Esophagus squamous epithelium (tissue), 5 donors: ENCODE measurements at regions not wholly inside any gene's neighbourhood (a gene's known extent, or its start where the extent isn't known, plus 50 kb on each side); places are given as distances from the start of the nearest gene placed in this dataset.

Source experiments
- DNase-seq: peaks from one replicate; lab custom pipeline; 2025; lab: John Stamatoyannopoulos, UW
- H3K27ac ChIP-seq, 4 donors: fragments of 200-600 bp; sonication (generic); one replicate each; pipeline ENCODE4 v1.5.1; 2016 to 2019; ENCODE audit warnings: mild to moderate bottlenecking in 1 of 4
- H3K27me3 ChIP-seq, 4 donors: fragments of 200-600 bp; sonication (generic); 1 replicate in 3 of 4; 2 replicates in 1 of 4; pipeline versions ENCODE4 v1.5.1 to v1.6.0; 2017 to 2021; ENCODE audit warnings: antibody characterized with exemption in 1 of 4
- H3K36me3 ChIP-seq, 3 donors: fragments of 200-600 bp; sonication (generic); one replicate each; pipeline ENCODE4 v1.5.1; 2016 to 2019
- H3K4me1 ChIP-seq, 3 donors: fragments of 200-600 bp; sonication (generic); one replicate each; pipeline ENCODE4 v1.5.1; 2017 to 2019
- H3K4me3 ChIP-seq, 4 donors: fragments of 200-600 bp; sonication (generic); 1 replicate in 3 of 4; 2 replicates in 1 of 4; pipeline ENCODE4 v1.5.1; 2016 to 2019; ENCODE audit warnings: mild to moderate bottlenecking in 2 of 4, moderate library complexity in 1 of 4
- H3K9me3 ChIP-seq, 3 donors: fragments of 200-600 bp; sonication (generic); one replicate each; pipeline ENCODE4 v1.5.1; 2016 to 2019
- CTCF ChIP-seq, 6 experiments: fragments of 450-650 bp in 4 of 6; fragments of 200-600 bp in 2 of 6; sonication (generic) in 2 of 6; IDR thresholded peaks; one replicate each; pipeline ENCODE4 v1.5.1; 2016 to 2019; ENCODE audit warnings: antibody characterized with exemption in 6 of 6, mild to moderate bottlenecking in 4 of 6, moderate library complexity in 4 of 6
- POLR2A ChIP-seq, 4 donors: fragments of 450-650 bp; IDR thresholded peaks; one replicate each; pipeline ENCODE4 v1.6.1; 2017; ENCODE audit warnings: antibody characterized with exemption in 4 of 4, mild to moderate bottlenecking in 4 of 4, moderate library complexity in 3 of 4
- WGBS, 2 donors: methylation state at CpG; one replicate each; pipeline ENCODE4 v1.1.5; 2018; 5-methylcytosine and 5-hydroxymethylcytosine counted together
- intact Hi-C: fragments of 100-400 bp; cut with DNase I; formaldehyde crosslinking; loops from one replicate; pipeline ENCODE4 v1.15.0; 2022
- donor health status: DM: yes; HTN: yes; CAD: no.

DNA sequence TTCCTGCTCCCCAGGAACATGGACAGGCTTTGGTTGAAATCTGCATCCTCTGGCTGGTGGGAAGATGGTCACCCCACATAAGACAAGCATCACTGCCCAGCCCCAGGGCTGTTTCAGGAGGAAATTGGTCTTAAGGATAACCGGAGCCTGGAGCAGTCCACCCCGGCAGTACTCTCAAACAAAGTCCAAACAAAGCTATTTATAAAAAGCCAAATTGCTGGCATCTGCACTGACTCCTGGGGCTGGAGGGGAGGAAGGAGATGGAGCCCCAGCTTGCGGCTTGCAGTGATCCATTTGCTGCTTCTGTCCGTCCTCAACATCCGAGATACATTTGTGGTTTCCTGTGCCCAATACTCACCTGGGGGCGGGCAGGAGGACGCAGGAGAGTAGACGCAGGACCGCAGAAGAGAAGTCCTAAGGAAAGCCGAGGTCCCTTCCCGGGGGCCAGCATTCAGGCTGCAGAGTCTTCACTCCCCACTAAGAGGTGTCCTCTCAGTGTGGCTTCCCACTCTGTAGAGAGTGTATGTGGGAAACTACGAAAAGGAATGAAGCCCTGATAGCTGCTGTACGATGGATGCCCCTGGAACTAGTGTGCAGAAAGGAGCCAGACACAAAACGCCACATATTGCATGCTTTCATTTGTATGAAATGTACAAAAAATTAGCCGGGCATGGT, 107.3 kb upstream of the FGF3 start:
- TF ChIP-seq CTCF (IDR thresholded peaks at IDR 0.05) = no peak
- TF ChIP-seq POLR2A (IDR thresholded peaks at IDR 0.05) = no peak
- Histone ChIP-seq H3K4me1 (peaks cover 0 to 11% (median 0%) of the 10 kb centered on the region in 3 donors), H3K27ac (no peak overlapping the region), H3K4me3 (no peak overlapping the region), H3K36me3 (no peaks in the 10 kb centered on the region), H3K9me3 (no peaks in the 10 kb centered on the region), H3K27me3 (peaks cover 0 to 97% (median 0%) of the 10 kb centered on the region in 4 donors)
- no peak for DNase-seq
- WGBS, 2 donors = 44 to 52% methylated on average over 4 to 12 of the region's 15 CpGs
- intact Hi-C loops = no loop called here

DNA sequence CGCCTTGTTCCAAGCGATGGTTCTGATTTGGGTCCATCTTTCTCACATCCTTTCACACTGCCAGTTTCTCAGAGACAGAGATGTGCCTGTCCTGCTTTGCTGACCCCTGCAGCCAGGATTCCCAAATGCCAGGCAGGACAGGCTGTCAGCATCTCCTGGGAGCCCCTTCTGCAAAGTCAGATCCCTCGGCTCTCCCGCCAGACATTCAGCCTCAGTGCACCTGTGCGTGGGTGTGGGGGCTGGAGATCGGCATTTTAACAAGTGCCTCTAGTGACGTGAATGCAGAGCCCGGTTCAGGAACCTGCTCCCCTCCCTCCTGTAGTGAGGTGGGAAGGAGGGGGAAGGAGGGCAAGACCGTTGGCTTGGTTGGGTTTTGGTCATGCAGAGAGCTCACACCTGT, 108.9 kb upstream of the FGF3 start:
- TF ChIP-seq CTCF (IDR thresholded peaks at IDR 0.05) (no peak), POLR2A (IDR thresholded peaks at IDR 0.05) (no peak)
- WGBS, 2 donors = 74 to 76% methylated on average over 4 of the region's 9 CpGs
- H3K4me3 ChIP-seq = no peak overlapping the region
- peaks cover 0 to 92% (median 0%) of the 10 kb centered on the region in 4 donors for H3K27me3 ChIP-seq
- H3K27ac ChIP-seq = no peak overlapping the region
- no peaks in the 10 kb centered on the region for H3K36me3 ChIP-seq
- peaks cover 0 to 11% (median 0%) of the 10 kb centered on the region in 3 donors for H3K4me1 ChIP-seq
- no peaks in the 10 kb centered on the region for H3K9me3 ChIP-seq
- intact Hi-C loops = no loop called here
- no peak for DNase-seq

DNA sequence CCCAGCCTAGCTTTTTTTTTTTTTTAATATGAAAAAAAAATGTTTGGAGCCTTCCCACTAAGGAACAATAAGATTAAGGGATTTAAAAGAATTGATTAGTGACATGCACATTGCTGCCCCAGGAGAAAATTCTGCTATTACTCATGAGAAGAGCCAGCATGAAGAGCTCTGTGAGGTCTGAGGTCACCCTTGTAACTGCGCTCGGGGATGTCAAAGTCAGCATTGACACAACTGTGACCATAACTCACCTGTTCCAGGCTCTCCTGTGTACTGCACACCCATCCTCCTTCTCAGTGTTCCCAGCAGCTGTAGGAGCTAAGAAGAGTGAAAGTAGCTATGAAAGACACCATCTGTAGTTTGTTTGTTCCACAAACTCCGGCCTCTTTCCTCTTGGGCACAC, 109.8 kb upstream of the FGF3 start:
- no peak for DNase-seq
- WGBS, 2 donors = 60 to 66% methylated on average over 1 to 2 of the region's 3 CpGs
- Histone ChIP-seq H3K4me1 (peaks cover 0 to 11% (median 0%) of the 10 kb centered on the region in 3 donors), H3K9me3 (no peaks in the 10 kb centered on the region), H3K36me3 (no peaks in the 10 kb centered on the region), H3K27me3 (peaks cover 0 to 84% (median 0%) of the 10 kb centered on the region in 4 donors), H3K4me3 (no peak overlapping the region), H3K27ac (no peak overlapping the region)
- intact Hi-C loops = no loop called here
- TF ChIP-seq POLR2A (IDR thresholded peaks at IDR 0.05) (no peak), CTCF (IDR thresholded peaks at IDR 0.05) (no peak)

DNA sequence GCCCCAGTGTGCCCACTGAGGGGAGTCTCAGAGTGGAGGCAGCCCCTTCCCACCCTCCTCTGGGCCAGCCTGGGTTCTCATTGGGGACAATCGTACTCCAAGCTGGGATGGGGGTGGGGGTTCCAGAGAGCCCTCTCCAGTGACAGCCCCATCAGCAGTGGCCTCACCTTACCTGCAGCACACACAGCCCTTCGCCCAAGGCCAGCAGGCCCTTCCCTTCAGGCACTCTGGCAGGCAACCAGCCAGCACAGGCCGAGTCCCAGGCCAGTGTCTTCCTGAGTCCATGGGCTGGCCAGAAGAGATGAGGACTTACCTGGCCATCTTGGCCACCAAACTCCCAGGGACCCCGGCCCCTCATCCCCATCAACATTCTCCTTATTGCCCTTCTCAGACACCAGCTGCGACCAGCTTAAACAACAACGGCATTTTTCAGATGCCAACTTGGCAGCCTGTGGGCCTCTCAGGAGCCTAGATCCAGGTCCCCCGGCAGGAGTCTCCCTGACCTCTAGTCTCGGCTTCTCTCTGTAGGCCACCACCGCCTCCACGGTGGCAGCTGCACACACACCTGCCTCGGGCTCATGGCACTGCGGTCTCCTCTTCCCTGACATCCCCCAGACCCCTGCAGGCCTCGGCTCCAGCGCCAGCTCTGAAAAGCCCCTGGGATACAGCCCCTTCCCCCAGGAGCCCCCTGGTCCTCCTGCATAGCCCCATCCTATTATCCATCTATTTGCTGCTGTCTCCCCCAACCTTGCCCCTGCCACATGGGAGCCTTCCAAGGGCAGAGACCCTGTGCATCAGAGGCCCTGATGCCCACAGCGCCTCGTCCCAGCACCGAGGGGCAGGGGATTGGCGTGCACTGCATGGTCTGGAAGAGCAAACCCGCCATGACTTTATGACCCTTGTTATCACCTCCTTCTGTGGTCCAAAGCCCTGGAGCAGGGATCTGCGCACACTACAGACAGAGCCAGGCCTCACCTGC, 111.2 kb upstream of the FGF3 start:
- H3K36me3 ChIP-seq = no peaks in the 10 kb centered on the region
- intact Hi-C loops = no loop called here
- H3K27me3 ChIP-seq = peaks cover 0 to 71% (median 0%) of the 10 kb centered on the region in 4 donors
- H3K4me1 ChIP-seq = peaks cover 0 to 9% (median 0%) of the 10 kb centered on the region in 3 donors
- DNase-seq = no peak
- no peaks in the 10 kb centered on the region for H3K9me3 ChIP-seq
- H3K27ac ChIP-seq = no peak overlapping the region
- H3K4me3 ChIP-seq = no peak overlapping the region
- 84 to 88% methylated on average over 12 to 13 of the region's 20 CpGs for WGBS, 2 donors
- TF ChIP-seq CTCF (IDR thresholded peaks at IDR 0.05) = no peak
- TF ChIP-seq POLR2A (IDR thresholded peaks at IDR 0.05) = no peak
